ENCODE measurements at regions not wholly inside any gene's neighbourhood (a gene's known extent, or its start where the extent isn't known, plus 50 kb on each side); places are given as distances from the start of the nearest gene placed in this dataset.

GRCh38 chr12:124374567-124374966 is 79.7 kb downstream of the RFLNA start:
- DNase-seq (ENCODE audit: low read depth, low spot score) (no peak), FAIRE-seq (no peak), ATAC-seq (no peak)
- ChIA-PET SMC1A (ENCODE audit: uncharacterized antibody, unreplicated experiment) (no interaction called here), CTCF (no interaction called here), POLR2A (no interaction called here), RAD21 (ENCODE audit: unreplicated experiment) (no interaction called here)
- 69% methylated on average over 5 of the region's 5 CpGs for WGBS (ENCODE audit: insufficient coverage, insufficient replicate concordance, low lambda C conversion rate, missing lambda C conversion rate)
- H3K9ac ChIP-seq (ENCODE audit: control insufficient read depth, insufficient read depth, low read length) = no peak overlapping the region
- H3K36me3 ChIP-seq (ENCODE audit: control insufficient read depth in 2 of 2, insufficient read depth in 2 of 2, low read length in 1 of 2) = peaks cover 3 to 17% of the 10 kb centered on the region in 2 experiments; a peak in 3 of 4 replicates
- no peak overlapping the region for H3K4me3 ChIP-seq
- H4K20me1 ChIP-seq (ENCODE audit: control insufficient read depth, insufficient read depth) = no peaks in the 10 kb centered on the region
- H3K27me3 ChIP-seq (replicated peaks in 1 of 2; ENCODE audit: control insufficient read depth in 2 of 2, insufficient read depth in 2 of 2, low read length in 1 of 2) = no peaks in the 10 kb centered on the region
- no peaks in the 10 kb centered on the region for H3K4me1 ChIP-seq (ENCODE audit: control insufficient read depth, insufficient read depth, low read length)
- in situ Hi-C loops (cut with MboI) (loop anchor here (25.0 kb wide), 1 partner anchor 388 kb away; no protein-coding TSS in a partner anchor), intact Hi-C loops (cut with micrococcal nuclease; ENCODE audit: unreplicated experiment) (no loop called here)
- no TSS peak for BruUV-seq (replicated peaks)
- H2AFZ ChIP-seq (ENCODE audit: control insufficient read depth, low read depth, low read length) = no peak overlapping the region
- H3K4me2 ChIP-seq (ENCODE audit: control insufficient read depth, insufficient read depth) = no peak overlapping the region
- H3K27ac ChIP-seq (ENCODE audit: control insufficient read depth, insufficient read depth) = no peak overlapping the region
- H3K79me2 ChIP-seq (ENCODE audit: control insufficient read depth, insufficient read depth, low read length) = no peaks in the 10 kb centered on the region
- H3K9me3 ChIP-seq (replicated peaks; ENCODE audit: control insufficient read depth, insufficient read depth, low read length) = no peaks in the 10 kb centered on the region
- TF ChIP-seq HDAC2 (IDR thresholded peaks at IDR 0.05) = no peak
- TF ChIP-seq FOXM1 (IDR thresholded peaks at IDR 0.05; ENCODE audit: low read depth, low read length) = no peak
- TF ChIP-seq SUPT20H (IDR thresholded peaks at IDR 0.05; ENCODE audit: borderline replicate concordance, control insufficient read depth, low read depth, low read length) = no peak
- TF ChIP-seq NFYA (IDR thresholded peaks at IDR 0.05; ENCODE audit: borderline replicate concordance, low read depth, low read length) = no peak
- TF ChIP-seq TBL1XR1 (IDR thresholded peaks at IDR 0.05; ENCODE audit: low read depth, low read length) = no peak
- TF ChIP-seq USF2 (IDR thresholded peaks at IDR 0.05; ENCODE audit: borderline replicate concordance, low read depth, low read length) = no peak
- TF ChIP-seq MYB (IDR thresholded peaks at IDR 0.05; ENCODE audit: borderline replicate concordance, low read depth, low read length) = no peak
- TF ChIP-seq NR2C1 (IDR thresholded peaks at IDR 0.05) = no peak
- no peak for TF ChIP-seq RBBP5 (conservative IDR thresholded peaks at IDR 0.05)
- no peak for TF ChIP-seq FOXK2 (IDR thresholded peaks at IDR 0.05)
- TF ChIP-seq IRF5 (IDR thresholded peaks at IDR 0.05; ENCODE audit: borderline replicate concordance) = no peak
- no peak for TF ChIP-seq SMAD1 (IDR thresholded peaks at IDR 0.05; ENCODE audit: low read depth, partially characterized antibody)
- TF ChIP-seq CUX1 (IDR thresholded peaks at IDR 0.05; ENCODE audit: insufficient replicate concordance, low read depth, low read length) = no peak
- no peak for TF ChIP-seq ATF2 (IDR thresholded peaks at IDR 0.05; ENCODE audit: low read length)
- no peak for TF ChIP-seq ATF7 (IDR thresholded peaks at IDR 0.05; ENCODE audit: low read depth)
- no peak for TF ChIP-seq MEF2A (IDR thresholded peaks at IDR 0.05; ENCODE audit: insufficient read depth, low read depth, low read length)

Data from GM12878 (cell line).